Kidney (tissue), 13 donors: ENCODE measurements at regions not wholly inside any gene's neighbourhood (a gene's known extent, or its start where the extent isn't known, plus 50 kb on each side); places are given as distances from the start of the nearest gene placed in this dataset.

Source experiments
- DNase-seq, 5 donors: peaks; one replicate each; pipeline ENCODE4 v3.0.0-alpha.2; 2013 to 2020
- FAIRE-seq: peaks from 2 replicates; lab custom pipeline; 2012; peaks lifted over from hg19 to GRCh38; lab: Jason Lieb, UNC
- H3K27ac ChIP-seq, 2 donors: one replicate each; pipeline ENCODE4 v1.7.0; 2013; ENCODE audit warnings: low read depth in 2 of 2, low read length in 2 of 2, inconsistent platforms in 1 of 2
- H3K27me3 ChIP-seq: one replicate; pipeline ENCODE4 v1.7.1; 2013; ENCODE audit warnings: low read length, inconsistent platforms; ENCODE audit not compliant: control insufficient read depth, insufficient read depth
- H3K36me3 ChIP-seq, 3 donors: one replicate each; pipeline versions ENCODE4 v1.7.0 to v1.7.1; 2013; ENCODE audit warnings: low read length in 3 of 3, control low read depth in 1 of 3, inconsistent platforms in 1 of 3; ENCODE audit not compliant: insufficient read depth in 3 of 3, control insufficient read depth in 2 of 3
- H3K4me1 ChIP-seq, 3 donors: one replicate each; pipeline versions ENCODE4 v1.7.0 to v1.7.1; 2013; ENCODE audit warnings: low read length in 3 of 3, inconsistent platforms in 1 of 3, low read depth in 1 of 3; ENCODE audit not compliant: control insufficient read depth in 2 of 3, insufficient read depth in 2 of 3
- H3K4me3 ChIP-seq, 3 donors: one replicate each; pipeline versions ENCODE4 v1.7.0 to v1.8.1; 2013; ENCODE audit warnings: low read length in 3 of 3, control low read depth in 1 of 3, inconsistent platforms in 1 of 3
- H3K9ac ChIP-seq, 3 donors: one replicate each; pipeline versions ENCODE4 v1.7.0 to v1.7.1; 2013; ENCODE audit warnings: low read length in 3 of 3, control low read depth in 1 of 3, inconsistent platforms in 1 of 3
- H3K9me3 ChIP-seq, 3 donors: one replicate each; pipeline versions ENCODE4 v1.7.0 to v1.7.1; 2013; ENCODE audit warnings: low read length in 3 of 3, control low read depth in 1 of 3, inconsistent platforms in 1 of 3; ENCODE audit not compliant: control insufficient read depth in 2 of 3, insufficient read depth in 1 of 3
- CTCF ChIP-seq: IDR thresholded peaks from 3 replicates; pipeline ENCODE4 v1.5.1; 2012; ENCODE audit warnings: mild to moderate bottlenecking, moderate library complexity, borderline replicate concordance; ENCODE audit not compliant: insufficient read depth; ENCODE audit errors: extremely low read depth
- intact Hi-C: fragments of 100-400 bp; cut with DNase I; formaldehyde crosslinking; loops from one replicate; pipeline ENCODE4 v1.11.1; 2022
- donor health status: control.
- donor health status: control.
- donor health status: control.
- donor health status: control.
- donor health status: control.
- donor health status: DM: yes; HTN: yes; CAD: no.
- donor health status: Normal renal cell carcinoma (clear cell type).

GRCh38 chr7:9083837-9084236, 650.4 kb downstream of the NXPH1 start:
- DNase-seq (no peak), FAIRE-seq (no peak)
- Histone ChIP-seq H3K27ac (no peak overlapping the region), H3K9ac (no peak overlapping the region), H3K4me1 (no peaks in the 10 kb centered on the region), H3K9me3 (no peaks in the 10 kb centered on the region), H3K36me3 (no peaks in the 10 kb centered on the region), H3K4me3 (no peak overlapping the region), H3K27me3 (no peaks in the 10 kb centered on the region)
- no peak for TF ChIP-seq CTCF
- intact Hi-C loops = no loop called here

GRCh38 chr7:9091282-9091681, 657.9 kb downstream of the NXPH1 start:
- FAIRE-seq = no peak
- intact Hi-C loops = no loop called here
- no peaks in the 10 kb centered on the region for H3K27me3 ChIP-seq

GRCh38 chr7:9097565-9098060, 664.2 kb downstream of the NXPH1 start:
- intact Hi-C loops = no loop called here
- FAIRE-seq = no peak

More at GRCh38 chr7:9091282-9091681, 657.9 kb downstream of the NXPH1 start:
- Histone ChIP-seq H3K4me1 (no peaks in the 10 kb centered on the region), H3K9me3 (no peaks in the 10 kb centered on the region), H3K9ac (no peak overlapping the region), H3K36me3 (no peaks in the 10 kb centered on the region), H3K27ac (no peak overlapping the region), H3K4me3 (no peak overlapping the region)
- no peak for DNase-seq
- TF ChIP-seq CTCF = no peak

More at GRCh38 chr7:9097565-9098060, 664.2 kb downstream of the NXPH1 start:
- Histone ChIP-seq H3K4me1 (no peaks in the 10 kb centered on the region), H3K36me3 (no peaks in the 10 kb centered on the region), H3K4me3 (no peak overlapping the region), H3K27ac (no peak overlapping the region), H3K9me3 (no peaks in the 10 kb centered on the region), H3K9ac (no peak overlapping the region), H3K27me3 (no peaks in the 10 kb centered on the region)
- DNase-seq = no peak
- no peak for TF ChIP-seq CTCF
